Calu3 (cell line): ENCODE measurements at regions not wholly inside any gene's neighbourhood (a gene's known extent, or its start where the extent isn't known, plus 50 kb on each side); places are given as distances from the start of the nearest gene placed in this dataset.
"Not testable (repeated sequence)": the region's sequence is repeated elsewhere in the genome, so short reads cannot be mapped to it uniquely, and the experiment has no call there.

Experiments
- BruUV-seq: library from RNA; stranded (reverse); fragments of 400-500 nt; replicated peaks from 2 replicates; lab custom pipeline; 2021; lab: Mats Ljungman, UMichigan
- CTCF ChIA-PET: fragments of 300-600 bp; sonication (Branson Sonifier 250); formaldehyde crosslinking; loops from one replicate; lab custom pipeline; 2022; ENCODE audit warnings: antibody characterized with exemption; lab: Charles Lee
- DNase-seq: peaks from one replicate; pipeline ENCODE4 v3.0.0; 2022
- H3K27ac Mint-ChIP-seq: one replicate; pipeline ENCODE4 v1.8.0; 2022; ENCODE audit warnings: mixed read lengths; ENCODE audit not compliant: unreplicated experiment
- H3K27me3 Mint-ChIP-seq: one replicate; pipeline ENCODE4 v1.8.0; 2022; ENCODE audit warnings: mixed read lengths; ENCODE audit not compliant: unreplicated experiment
- H3K36me3 Mint-ChIP-seq: one replicate; pipeline ENCODE4 v1.8.0; 2022; ENCODE audit warnings: mild to moderate bottlenecking, moderate library complexity, mixed read lengths; ENCODE audit not compliant: insufficient read depth, unreplicated experiment
- H3K4me1 Mint-ChIP-seq: one replicate; pipeline ENCODE4 v1.8.0; 2022; ENCODE audit warnings: mild to moderate bottlenecking, low read depth, mixed read lengths; ENCODE audit not compliant: unreplicated experiment
- H3K4me3 Mint-ChIP-seq: one replicate; pipeline ENCODE4 v1.8.0; 2022; ENCODE audit warnings: mild to moderate bottlenecking, low read depth, moderate library complexity, mixed read lengths; ENCODE audit not compliant: unreplicated experiment
- H3K9me3 Mint-ChIP-seq: one replicate; pipeline ENCODE4 v1.8.0; 2022; ENCODE audit warnings: low read depth, mixed read lengths; ENCODE audit not compliant: unreplicated experiment
- CTCF ChIP-seq: fragments of 200-600 bp; IDR thresholded peaks from one replicate; pipeline ENCODE4 v1.8.0; 2022; ENCODE audit warnings: antibody characterized with exemption; ENCODE audit not compliant: unreplicated experiment
- intact Hi-C: fragments of 100-400 bp; cut with micrococcal nuclease; formaldehyde crosslinking; loops from one replicate; pipeline ENCODE4 v1.10.0; 2022; ENCODE audit not compliant: unreplicated experiment

GRCh38 chr19:56905631-56906150 lies 65.2 kb upstream of the PEG3 start:
- no peak for DNase-seq
- intact Hi-C loops, result no loop called here
- Mint-ChIP-seq H3K4me3 (no peak overlapping the region), H3K27me3 (no peaks in the 10 kb centered on the region), H3K27ac (no peak overlapping the region), H3K36me3 (no peaks in the 10 kb centered on the region), H3K9me3 (peaks cover 25% of the 10 kb centered on the region), H3K4me1 (no peaks in the 10 kb centered on the region)
- no TSS peak for BruUV-seq
- CTCF ChIA-PET, result no interaction called here
- no peak for TF ChIP-seq CTCF

GRCh38 chr19:56912401-56913112 lies 72.0 kb upstream of the PEG3 start:
- Mint-ChIP-seq H3K9me3 (peaks cover 25% of the 10 kb centered on the region), H3K27ac (no peak overlapping the region), H3K36me3 (no peaks in the 10 kb centered on the region), H3K4me3 (no peak overlapping the region), H3K27me3 (no peaks in the 10 kb centered on the region), H3K4me1 (no peaks in the 10 kb centered on the region)
- BruUV-seq, result no TSS peak
- CTCF ChIA-PET, result no interaction called here
- intact Hi-C loops, result no loop called here
- no peak for TF ChIP-seq CTCF
- no peak for DNase-seq

GRCh38 chr19:56913113-56913455 lies 72.6 kb upstream of the PEG3 start:
- H3K4me3 Mint-ChIP-seq, BruUV-seq, H3K27me3 Mint-ChIP-seq, H3K36me3 Mint-ChIP-seq, intact Hi-C loops, H3K4me1 Mint-ChIP-seq, DNase-seq, H3K27ac Mint-ChIP-seq, CTCF ChIA-PET: not testable (repeated sequence)
- H3K9me3 Mint-ChIP-seq, result peaks cover 22% of the 10 kb centered on the region

- no peak for DNase-seq
- BruUV-seq, result no TSS peak
- H3K9me3 Mint-ChIP-seq, result peaks cover 29% of the 10 kb centered on the region
- no peak overlapping the region for H3K27ac Mint-ChIP-seq
- H3K36me3 Mint-ChIP-seq, result no peaks in the 10 kb centered on the region
- no peak for TF ChIP-seq CTCF
- intact Hi-C loops, result no loop called here
- H3K4me1 Mint-ChIP-seq, result no peaks in the 10 kb centered on the region
- CTCF ChIA-PET, result no interaction called here
- H3K4me3 Mint-ChIP-seq, result no peak overlapping the region
- no peaks in the 10 kb centered on the region for H3K27me3 Mint-ChIP-seq
Observed at GRCh38 chr19:56916528-56916927, 76.0 kb upstream of the PEG3 start.

GRCh38 chr19:56917529-56917928 lies 77.0 kb upstream of the PEG3 start:
- H3K36me3 Mint-ChIP-seq, result no peaks in the 10 kb centered on the region
- intact Hi-C loops, result no loop called here
- CTCF ChIA-PET, result no interaction called here

More at GRCh38 chr19:56917529-56917928, 77.0 kb upstream of the PEG3 start:
- DNase-seq, result no peak
- peaks cover 25% of the 10 kb centered on the region for H3K9me3 Mint-ChIP-seq
- no peaks in the 10 kb centered on the region for H3K27me3 Mint-ChIP-seq
- no TSS peak for BruUV-seq
- H3K4me3 Mint-ChIP-seq, result no peak overlapping the region
- no peak overlapping the region for H3K27ac Mint-ChIP-seq
- TF ChIP-seq CTCF, result no peak
- H3K4me1 Mint-ChIP-seq, result no peaks in the 10 kb centered on the region
